ENCODE measurements at regions not wholly inside any gene's neighbourhood (a gene's known extent, or its start where the extent isn't known, plus 50 kb on each side); places are given as distances from the start of the nearest gene placed in this dataset.

- TF ChIP-seq POLR2A (IDR thresholded peaks at IDR 0.05; ENCODE audit: low read depth, low read length) (no peak), POLR2AphosphoS5 (IDR thresholded peaks at IDR 0.05; ENCODE audit: low read depth, low read length) (no peak), TAF1 (IDR thresholded peaks at IDR 0.05; ENCODE audit: borderline replicate concordance, low read depth, low read length) (no peak)
Measured at GRCh38 chr11:119835753-119836152, 106.8 kb upstream of the NECTIN1 start.
